ENCODE measurements at regions not wholly inside any gene's neighbourhood (a gene's known extent, or its start where the extent isn't known, plus 50 kb on each side); places are given as distances from the start of the nearest gene placed in this dataset.
"Not testable (repeated sequence)": the region's sequence is repeated elsewhere in the genome, so short reads cannot be mapped to it uniquely, and the experiment has no call there.

- no peak for DNase-seq
Measured at GRCh38 chr6:103119056-103119455, 1725.5 kb downstream of the GRIK2 start.

- DNase-seq, result no peak
Measured at GRCh38 chr6:103114582-103114981, 1721.1 kb downstream of the GRIK2 start.

GRCh38 chr6:103113416-103113815, 1719.9 kb downstream of the GRIK2 start:
- DNase-seq, result no peak

GRCh38 chr6:103107985-103108384, 1714.5 kb downstream of the GRIK2 start:
- peak in 1 of 2 experiments; percentile 1 for DNase-seq

GRCh38 chr6:103105686-103106085, 1712.2 kb downstream of the GRIK2 start:
- DNase-seq, result no peak

- no peak for DNase-seq
Measured at GRCh38 chr6:103101267-103101666, 1707.8 kb downstream of the GRIK2 start.

- not testable (repeated sequence) for DNase-seq
Measured at GRCh38 chr6:103092414-103092813, 1698.9 kb downstream of the GRIK2 start.

GRCh38 chr6:103085801-103086200, 1692.3 kb downstream of the GRIK2 start:
- DNase-seq, result no peak

- peak; percentile 80 to 96 for DNase-seq
Measured at GRCh38 chr6:103081876-103082630, 1688.5 kb downstream of the GRIK2 start.

GRCh38 chr6:103081126-103081525, 1687.6 kb downstream of the GRIK2 start:
- no peak for DNase-seq

GRCh38 chr6:103080497-103080896, 1687.0 kb downstream of the GRIK2 start:
- no peak for DNase-seq

GRCh38 chr6:103079867-103080266, 1686.4 kb downstream of the GRIK2 start:
- DNase-seq, result no peak

- peak in 1 of 2 experiments; percentile 0 for DNase-seq
Measured at GRCh38 chr6:103062136-103062535, 1668.6 kb downstream of the GRIK2 start.

- DNase-seq, result no peak
Measured at GRCh38 chr6:103047567-103047966, 1654.1 kb downstream of the GRIK2 start.

GRCh38 chr6:103042336-103042735, 1648.8 kb downstream of the GRIK2 start:
- DNase-seq, result peak; percentile 81 to 93

- no peak for DNase-seq
Measured at GRCh38 chr6:103036846-103037245, 1643.3 kb downstream of the GRIK2 start.

GRCh38 chr6:103027271-103027931, 1633.9 kb downstream of the GRIK2 start:
- no peak for DNase-seq

GRCh38 chr6:103018426-103018825, 1624.9 kb downstream of the GRIK2 start:
- no peak for DNase-seq

GRCh38 chr6:103017878-103018277, 1624.4 kb downstream of the GRIK2 start:
- no peak for DNase-seq

GRCh38 chr6:103011605-103012004, 1618.1 kb downstream of the GRIK2 start:
- DNase-seq, result no peak

- DNase-seq, result no peak
Measured at GRCh38 chr6:103002282-103002681, 1608.8 kb downstream of the GRIK2 start.

- DNase-seq, result no peak
Measured at GRCh38 chr6:103001724-103002123, 1608.2 kb downstream of the GRIK2 start.

GRCh38 chr6:103000688-103001087, 1607.2 kb downstream of the GRIK2 start:
- no peak for DNase-seq

GRCh38 chr6:102995491-102995890, 1602.0 kb downstream of the GRIK2 start:
- DNase-seq, result no peak

- DNase-seq, result no peak
Measured at GRCh38 chr6:102994866-102995265, 1601.4 kb downstream of the GRIK2 start.
